Left renal pelvis (tissue), 4 donors: ENCODE measurements at regions not wholly inside any gene's neighbourhood (a gene's known extent, or its start where the extent isn't known, plus 50 kb on each side); places are given as distances from the start of the nearest gene placed in this dataset.

Source experiments
- DNase-seq, 4 donors: peaks; one replicate each; pipeline ENCODE4 v3.0.0-alpha.2; 2013; ENCODE audit warnings: low read depth in 4 of 4, low spot score in 3 of 4

- DNase-seq: no peak
Observed at GRCh38 chr1:208536212-208536611, 292.0 kb upstream of the PLXNA2 start.

GRCh38 chr1:208537198-208537597 lies 293.0 kb upstream of the PLXNA2 start:
- no peak for DNase-seq

GRCh38 chr1:208538078-208538477 lies 293.9 kb upstream of the PLXNA2 start:
- no peak for DNase-seq

GRCh38 chr1:208538587-208538986 lies 294.4 kb upstream of the PLXNA2 start:
- DNase-seq: no peak

GRCh38 chr1:208540724-208541123 lies 296.5 kb upstream of the PLXNA2 start:
- DNase-seq: no peak

- DNase-seq: no peak
Observed at GRCh38 chr1:208541225-208541855, 297.2 kb upstream of the PLXNA2 start.

GRCh38 chr1:208542309-208542708 lies 298.1 kb upstream of the PLXNA2 start:
- no peak for DNase-seq

GRCh38 chr1:208544053-208544452 lies 299.9 kb upstream of the PLXNA2 start:
- no peak for DNase-seq

- DNase-seq: no peak
Observed at GRCh38 chr1:208544794-208545193, 300.6 kb upstream of the PLXNA2 start.

- no peak for DNase-seq
Observed at GRCh38 chr1:208551024-208551423, 306.8 kb upstream of the PLXNA2 start.

GRCh38 chr1:208551633-208552320 lies 307.6 kb upstream of the PLXNA2 start:
- no peak for DNase-seq

- no peak for DNase-seq
Observed at GRCh38 chr1:208552928-208553327, 308.7 kb upstream of the PLXNA2 start.

- DNase-seq: no peak
Observed at GRCh38 chr1:208556461-208556860, 312.3 kb upstream of the PLXNA2 start.

- DNase-seq: no peak
Observed at GRCh38 chr1:208557046-208557722, 313.0 kb upstream of the PLXNA2 start.

- DNase-seq: no peak
Observed at GRCh38 chr1:208557723-208558094, 313.5 kb upstream of the PLXNA2 start.

- no peak for DNase-seq
Observed at GRCh38 chr1:208559597-208560329, 315.6 kb upstream of the PLXNA2 start.

- DNase-seq: no peak
Observed at GRCh38 chr1:208562151-208562960, 318.2 kb upstream of the PLXNA2 start.

- no peak for DNase-seq
Observed at GRCh38 chr1:208564466-208564865, 320.3 kb upstream of the PLXNA2 start.

- no peak for DNase-seq
Observed at GRCh38 chr1:208565756-208566440, 321.7 kb upstream of the PLXNA2 start.

GRCh38 chr1:208569181-208569580 lies 325.0 kb upstream of the PLXNA2 start:
- DNase-seq: no peak
